ENCODE measurements at regions not wholly inside any gene's neighbourhood (a gene's known extent, or its start where the extent isn't known, plus 50 kb on each side); places are given as distances from the start of the nearest gene placed in this dataset.
"Not testable (repeated sequence)": the region's sequence is repeated elsewhere in the genome, so short reads cannot be mapped to it uniquely, and the experiment has no call there.

GRCh38 chr2:8606649-8607550 lies 75.0 kb upstream of the ID2 start:
- no peak overlapping the region for H3K4me3 ChIP-seq (ENCODE audit: low read length)
- TF ChIP-seq CTCF (conservative IDR thresholded peaks at IDR 0.05; ENCODE audit: low read depth, low read length): no peak
- no peak for DNase-seq (ENCODE audit: low read depth)

GRCh38 chr2:8607606-8608005 lies 74.2 kb upstream of the ID2 start:
- DNase-seq (ENCODE audit: low read depth): no peak
- TF ChIP-seq CTCF (conservative IDR thresholded peaks at IDR 0.05; ENCODE audit: low read depth, low read length): no peak
- H3K4me3 ChIP-seq (ENCODE audit: low read length): no peak overlapping the region

GRCh38 chr2:8608411-8608954 lies 73.4 kb upstream of the ID2 start:
- DNase-seq (ENCODE audit: low read depth): no peak
- no peak overlapping the region for H3K4me3 ChIP-seq (ENCODE audit: low read length)
- no peak for TF ChIP-seq CTCF (conservative IDR thresholded peaks at IDR 0.05; ENCODE audit: low read depth, low read length)

GRCh38 chr2:8609357-8609811 lies 72.5 kb upstream of the ID2 start:
- DNase-seq (ENCODE audit: low read depth): peak; percentile 26
- no peak for TF ChIP-seq CTCF (conservative IDR thresholded peaks at IDR 0.05; ENCODE audit: low read depth, low read length)
- no peak overlapping the region for H3K4me3 ChIP-seq (ENCODE audit: low read length)

GRCh38 chr2:8610775-8611174 lies 71.1 kb upstream of the ID2 start:
- not testable (repeated sequence) for DNase-seq (ENCODE audit: low read depth); H3K4me3 ChIP-seq (ENCODE audit: low read length)

GRCh38 chr2:8611246-8611645 lies 70.6 kb upstream of the ID2 start:
- DNase-seq (ENCODE audit: low read depth): no peak
- no peak for TF ChIP-seq CTCF (conservative IDR thresholded peaks at IDR 0.05; ENCODE audit: low read depth, low read length)
- H3K4me3 ChIP-seq (ENCODE audit: low read length): no peak overlapping the region

- H3K4me3 ChIP-seq (ENCODE audit: low read length): no peak overlapping the region
- no peak for TF ChIP-seq CTCF (conservative IDR thresholded peaks at IDR 0.05; ENCODE audit: low read depth, low read length)
- DNase-seq (ENCODE audit: low read depth): no peak
These were observed 70.2 kb upstream of the ID2 start for GRCh38 chr2:8611700-8612099.

All from retinal pigment epithelial cell (primary cell).